Peyer's patch (tissue), 4 donors: ENCODE measurements at regions not wholly inside any gene's neighbourhood (a gene's known extent, or its start where the extent isn't known, plus 50 kb on each side); places are given as distances from the start of the nearest gene placed in this dataset.

Experiments
- CTCF ChIP-seq, 6 experiments: fragments of 450-650 bp in 4 of 6; fragments of 200-600 bp in 2 of 6; sonication (generic) in 1 of 6; IDR thresholded peaks; one replicate each; pipeline ENCODE4 v1.5.1; 2017 to 2019; ENCODE audit warnings: antibody characterized with exemption in 6 of 6, mild to moderate bottlenecking in 3 of 6, moderate library complexity in 1 of 6
- POLR2A ChIP-seq, 2 donors: fragments of 450-650 bp; IDR thresholded peaks; one replicate each; pipeline ENCODE4 v1.5.1; 2017; ENCODE audit warnings: antibody characterized with exemption in 2 of 2, mild to moderate bottlenecking in 2 of 2, moderate library complexity in 2 of 2

GRCh38 chr11:131179836-131180235, 190.6 kb upstream of the NTM start:
- no peak for TF ChIP-seq CTCF (IDR thresholded peaks at IDR 0.05)
- no peak for TF ChIP-seq POLR2A (IDR thresholded peaks at IDR 0.05)
